GM21515 (cell line): ENCODE measurements at regions not wholly inside any gene's neighbourhood (a gene's known extent, or its start where the extent isn't known, plus 50 kb on each side); places are given as distances from the start of the nearest gene placed in this dataset.
"Not testable (repeated sequence)": the region's sequence is repeated elsewhere in the genome, so short reads cannot be mapped to it uniquely, and the experiment has no call there.

Source experiments
- ATAC-seq: cut with Tn5 transposase; IDR thresholded peaks from one replicate; pipeline ENCODE4 v1.9.1; 2021; ENCODE audit not compliant: unreplicated experiment

DNA sequence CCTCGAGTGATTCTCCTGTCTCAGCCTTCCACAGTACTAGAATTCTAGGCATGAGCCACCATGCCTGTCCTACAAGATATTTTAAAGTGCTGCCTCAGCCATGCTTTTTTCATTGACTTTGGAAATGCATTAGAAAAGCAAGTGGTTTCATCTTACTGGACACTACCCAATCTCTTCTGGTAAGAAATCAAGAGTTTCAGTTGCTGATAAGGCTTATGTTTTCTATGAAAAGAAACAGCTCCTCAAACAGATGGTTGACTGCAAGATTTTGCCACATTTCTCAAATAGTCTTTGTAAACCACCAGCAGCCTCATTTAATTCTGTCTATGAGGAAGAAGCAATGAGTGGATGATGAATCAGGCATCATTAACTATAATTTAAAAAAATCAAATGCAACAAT lies 264.5 kb upstream of the LRP1B start:
- ATAC-seq = no peak

DNA sequence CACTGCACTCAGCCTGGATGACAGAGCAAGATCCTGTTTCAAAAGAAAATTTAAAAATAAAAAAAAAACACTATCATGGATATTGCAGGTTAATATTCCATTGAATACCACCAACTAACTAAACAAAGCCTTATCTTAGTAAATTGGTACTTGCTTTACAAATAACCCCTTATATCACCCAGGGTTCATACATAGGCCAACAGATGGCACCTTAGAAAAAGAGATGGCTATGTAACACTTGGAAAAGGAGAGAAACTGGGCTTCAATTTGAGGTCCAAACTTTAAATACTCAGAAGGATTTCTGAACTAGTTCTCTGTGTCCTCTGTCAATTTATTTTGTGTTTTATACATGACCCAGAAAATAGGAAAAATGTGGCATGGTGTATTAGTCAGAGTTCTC lies 249.6 kb upstream of the LRP1B start:
- ATAC-seq = no peak

DNA sequence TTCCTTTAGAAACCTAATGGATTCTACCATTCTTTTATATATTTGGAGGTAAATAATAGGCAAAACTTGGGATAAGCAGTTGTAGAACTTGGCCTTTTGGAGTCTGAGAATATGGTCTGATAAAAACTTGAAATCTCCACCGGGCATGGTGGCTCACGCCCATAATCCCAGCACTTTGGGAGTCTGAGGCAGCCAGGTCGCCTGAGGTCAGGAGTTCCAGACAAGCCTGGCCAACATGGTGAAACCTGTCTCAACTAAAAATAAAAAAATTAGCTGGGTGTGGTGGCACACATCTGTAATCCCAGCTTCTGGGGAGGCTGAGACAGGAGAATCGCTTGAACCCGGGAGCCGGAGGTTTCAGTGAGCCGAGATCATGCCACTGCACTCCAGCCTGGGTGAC lies 231.3 kb upstream of the LRP1B start:
- not testable (repeated sequence) for ATAC-seq

DNA sequence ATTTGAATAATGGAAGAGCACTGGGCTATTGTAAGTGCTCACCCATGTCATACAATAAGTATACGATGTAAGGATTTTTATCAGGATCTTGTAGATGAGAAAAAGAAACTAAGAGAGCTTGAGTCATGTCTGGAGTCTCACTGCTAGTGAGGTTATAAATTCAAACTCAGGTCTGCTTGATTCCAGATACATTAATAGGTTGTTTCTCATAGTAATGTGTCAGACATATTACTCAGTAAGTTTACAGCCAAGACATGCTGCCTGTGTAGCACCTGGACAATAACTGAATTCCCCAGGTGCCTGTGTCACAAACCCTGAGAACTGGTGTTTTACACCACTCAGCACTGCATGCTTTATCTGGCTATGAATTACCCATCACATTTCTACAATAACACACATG lies 216.9 kb upstream of the LRP1B start:
- no peak for ATAC-seq

DNA sequence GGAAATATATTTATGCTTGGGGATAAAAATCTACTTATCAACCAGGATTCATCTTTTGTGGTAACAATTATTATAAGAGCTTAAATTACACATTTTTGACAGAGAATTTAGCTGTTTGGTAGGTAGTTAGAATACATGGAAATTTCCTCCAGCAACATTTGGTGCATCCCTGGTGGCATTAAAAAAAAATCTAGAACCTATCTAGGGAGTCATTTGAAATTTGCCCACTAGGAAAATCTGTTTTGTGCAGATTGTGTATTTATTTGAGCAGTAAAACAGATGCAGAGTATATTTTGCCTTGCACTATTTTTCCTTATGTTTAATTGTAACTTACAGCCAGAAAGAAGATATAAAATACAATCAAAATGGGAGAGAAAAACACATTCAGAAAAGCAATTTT lies 208.4 kb upstream of the LRP1B start:
- no peak for ATAC-seq

DNA sequence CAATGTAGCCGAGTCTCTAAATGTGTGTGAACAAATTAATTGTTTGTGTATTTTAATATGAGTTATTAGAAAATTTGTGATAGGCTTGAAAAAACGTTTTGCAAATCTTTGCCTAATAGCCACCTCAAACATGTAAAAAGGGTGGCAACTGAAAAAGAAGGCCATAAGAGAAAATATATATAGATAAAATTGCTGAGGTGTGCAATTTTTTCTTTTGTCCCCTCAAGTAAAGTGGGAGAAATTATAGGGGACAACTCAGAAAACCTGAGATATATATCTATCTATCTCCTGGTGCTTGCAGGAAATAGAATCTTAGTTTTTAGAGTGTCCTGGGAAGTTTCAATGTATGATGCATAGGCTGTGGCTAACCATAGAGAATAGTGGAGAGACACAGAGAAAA lies 201.4 kb upstream of the LRP1B start:
- ATAC-seq = no peak

DNA sequence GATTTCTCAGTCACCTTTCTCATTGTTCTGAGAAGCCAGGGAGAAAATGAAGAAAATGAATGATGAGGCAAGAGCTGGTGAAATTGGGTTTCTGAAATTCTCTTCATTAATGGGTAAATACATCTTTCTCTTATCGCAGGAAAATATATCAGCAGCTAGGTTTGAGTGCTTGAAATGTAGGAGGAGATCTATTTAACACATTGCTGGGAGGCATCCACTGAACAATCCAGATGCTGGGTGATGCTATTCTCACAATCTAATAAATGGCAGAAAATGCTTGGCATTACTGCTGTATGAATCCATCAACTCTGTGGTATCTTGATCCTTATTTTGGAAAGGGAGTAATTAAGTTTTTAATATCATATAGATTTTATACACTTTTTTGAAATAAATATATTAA lies 199.6 kb upstream of the LRP1B start:
- ATAC-seq = no peak

DNA sequence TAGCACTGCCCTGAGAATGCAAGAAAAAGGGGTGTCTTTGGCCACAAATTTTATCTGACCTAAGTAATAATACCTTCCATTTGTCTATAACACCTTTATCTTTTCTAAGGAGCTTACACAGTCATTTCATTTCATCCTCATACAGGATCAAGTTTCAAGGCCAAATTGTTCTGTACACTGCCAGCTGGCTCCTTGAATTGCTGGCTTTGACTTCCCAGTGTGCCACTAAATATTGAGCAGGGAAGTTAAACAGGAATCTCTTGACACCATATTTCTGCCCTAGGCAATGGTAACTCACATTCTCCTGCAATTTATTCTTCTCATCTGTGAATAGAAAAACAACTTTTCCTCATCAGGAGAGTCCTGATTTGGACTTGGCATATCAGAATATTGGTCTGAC lies 195.1 kb upstream of the LRP1B start:
- ATAC-seq = no peak

DNA sequence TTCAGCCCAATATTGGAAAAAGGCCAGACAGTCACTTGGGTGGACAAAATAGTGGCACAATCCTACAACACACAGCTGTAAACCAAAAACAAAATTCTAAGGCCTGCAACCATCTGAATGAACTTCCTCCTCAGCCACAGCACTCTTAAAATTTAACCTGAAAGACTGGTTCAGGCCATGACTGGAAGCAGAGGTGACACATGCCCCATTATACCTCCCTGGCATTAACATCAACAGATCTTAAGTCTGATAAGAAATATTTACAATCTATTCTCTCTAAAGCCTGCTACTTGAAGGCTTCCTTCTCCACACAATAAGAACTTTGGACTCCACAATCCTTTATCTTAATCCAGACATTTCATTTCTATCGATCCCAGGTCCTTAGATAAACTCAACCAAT lies 192.4 kb upstream of the LRP1B start:
- ATAC-seq = no peak

DNA sequence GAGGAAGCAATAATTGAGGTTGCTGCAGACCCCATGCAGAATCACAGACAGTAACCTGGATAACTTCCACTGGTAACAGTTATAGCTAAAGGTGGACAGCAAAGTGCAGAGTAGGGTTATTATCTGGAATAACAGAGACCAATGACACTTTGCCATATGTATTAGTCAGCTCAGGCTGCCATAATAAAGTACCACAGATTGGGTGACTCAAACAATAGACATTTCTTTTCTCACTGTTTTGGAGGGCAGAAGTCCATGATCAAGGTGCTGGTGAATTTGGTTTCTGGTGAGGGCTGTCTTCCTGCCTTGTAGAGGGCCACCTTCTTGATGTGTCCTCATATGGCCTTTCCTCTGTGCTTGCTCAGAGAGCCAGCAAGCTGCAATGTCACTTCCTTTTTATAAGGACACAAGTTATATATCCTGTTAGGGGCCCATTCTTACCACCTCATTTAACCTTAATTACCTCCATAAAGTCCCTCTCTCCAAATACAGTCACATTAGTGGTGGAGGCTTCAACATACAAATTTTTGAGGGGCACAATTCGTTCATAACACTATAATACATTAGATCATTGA lies 191.0 kb upstream of the LRP1B start:
- ATAC-seq = no peak

DNA sequence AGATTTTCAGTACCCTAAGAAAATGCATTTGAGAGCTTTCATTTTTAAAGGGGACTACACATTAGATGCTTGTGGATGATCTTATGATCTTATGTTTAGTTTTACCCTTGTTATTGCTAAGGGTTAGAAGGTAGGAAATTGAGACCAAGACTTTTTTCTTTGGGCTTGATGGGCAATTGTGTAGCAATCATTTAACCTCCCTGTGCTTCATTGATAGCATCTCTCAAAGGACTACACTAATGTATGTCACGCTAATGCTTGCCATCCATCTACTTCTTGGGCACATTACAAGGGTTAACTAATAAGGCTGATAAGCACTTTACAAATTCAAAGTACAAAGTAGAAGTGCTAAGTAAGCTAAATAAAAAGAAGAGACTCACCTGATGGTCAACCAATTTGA lies 189.3 kb upstream of the LRP1B start:
- no peak for ATAC-seq

DNA sequence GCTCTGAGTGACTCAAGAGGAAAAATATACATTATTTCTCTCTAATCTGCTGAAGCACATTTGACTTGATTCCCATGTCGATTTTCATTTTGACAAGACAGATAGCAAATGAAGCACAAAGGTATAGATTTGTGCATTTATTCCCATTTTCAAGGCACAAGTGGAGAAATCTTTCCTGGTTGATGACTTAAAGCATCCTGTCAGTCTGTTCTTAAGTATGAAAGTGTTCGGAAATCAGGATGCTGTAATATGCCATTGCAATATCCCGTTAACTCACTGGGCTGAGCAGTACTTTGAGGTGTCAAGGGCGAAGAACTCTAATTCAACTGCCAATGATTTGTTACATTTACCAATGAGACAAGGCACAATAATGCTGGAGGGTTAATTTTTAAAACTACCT lies 185.2 kb upstream of the LRP1B start:
- no peak for ATAC-seq

DNA sequence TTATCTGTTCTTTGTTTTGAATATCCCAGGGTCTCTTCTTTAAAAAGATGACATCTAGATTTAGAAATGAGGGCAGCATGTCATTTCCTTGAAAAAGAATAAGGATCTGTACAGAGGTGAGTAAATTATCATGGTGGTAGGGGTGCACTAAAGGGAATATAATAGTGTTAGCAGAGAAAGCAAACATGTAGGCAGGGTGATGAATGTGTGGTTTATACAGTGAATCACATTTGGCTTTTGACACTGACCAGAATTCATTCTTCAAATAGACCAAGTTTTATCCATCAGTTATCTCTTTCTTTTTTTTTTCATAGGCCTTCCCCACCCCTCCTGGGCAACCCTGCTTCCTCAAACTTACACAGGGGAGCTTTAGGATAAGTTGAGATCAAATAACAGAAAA lies 184.5 kb upstream of the LRP1B start:
- ATAC-seq = no peak

DNA sequence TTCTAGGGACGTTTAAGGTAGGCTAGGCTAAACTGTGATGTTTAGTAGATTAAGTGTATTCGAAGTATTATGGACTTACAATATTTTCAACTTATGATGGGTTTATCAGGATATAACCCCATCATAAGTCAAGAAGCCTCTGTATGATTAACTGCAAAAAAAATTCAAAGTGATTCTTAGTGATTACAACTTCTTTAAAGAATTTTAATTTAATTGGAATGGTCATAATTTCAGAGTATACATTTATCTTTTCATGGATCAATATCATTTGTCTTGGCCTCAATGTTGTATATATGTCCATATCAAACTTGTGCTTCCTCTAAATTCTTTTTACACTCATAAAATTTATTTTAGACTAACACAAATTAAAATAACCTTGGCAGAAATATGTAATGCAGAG lies 183.3 kb upstream of the LRP1B start:
- ATAC-seq = no peak

DNA sequence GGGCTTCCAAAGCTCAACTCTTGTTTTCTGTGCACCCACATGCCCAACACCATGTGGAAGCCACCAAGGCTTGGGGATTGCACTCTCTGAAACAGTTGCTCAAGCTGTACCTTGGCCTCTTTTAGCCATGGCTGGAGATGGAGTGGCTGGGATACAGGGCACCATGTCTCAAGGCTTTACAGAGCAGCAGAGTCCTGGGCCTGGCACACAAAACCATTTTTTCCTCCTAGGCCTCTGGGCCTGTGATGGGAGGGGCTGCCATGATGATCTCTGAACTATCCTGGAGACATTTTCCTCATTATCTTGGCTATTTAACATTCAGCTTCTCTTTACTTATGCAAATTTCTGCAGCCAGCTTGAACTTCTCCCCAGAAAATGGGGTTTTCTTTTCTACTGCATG lies 179.7 kb upstream of the LRP1B start:
- no peak for ATAC-seq

DNA sequence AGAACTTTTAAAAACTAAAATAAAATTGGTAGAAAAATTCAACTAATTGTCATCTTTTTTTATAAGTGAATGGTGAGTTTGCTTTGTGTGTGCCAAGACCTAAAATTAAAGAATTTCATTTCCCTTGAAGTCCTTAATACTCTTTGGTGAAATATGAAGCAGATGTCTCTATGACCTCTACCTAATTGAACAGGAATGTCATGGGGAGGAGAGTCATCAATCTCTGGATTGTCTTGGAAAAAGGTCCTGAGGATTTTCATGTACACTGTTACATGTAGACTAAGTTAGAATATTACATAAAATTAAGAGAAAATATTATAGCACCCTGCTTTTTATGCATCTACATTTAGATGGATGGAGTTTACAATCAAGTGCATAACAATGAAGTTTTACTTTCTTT lies 177.9 kb upstream of the LRP1B start:
- ATAC-seq = no peak

DNA sequence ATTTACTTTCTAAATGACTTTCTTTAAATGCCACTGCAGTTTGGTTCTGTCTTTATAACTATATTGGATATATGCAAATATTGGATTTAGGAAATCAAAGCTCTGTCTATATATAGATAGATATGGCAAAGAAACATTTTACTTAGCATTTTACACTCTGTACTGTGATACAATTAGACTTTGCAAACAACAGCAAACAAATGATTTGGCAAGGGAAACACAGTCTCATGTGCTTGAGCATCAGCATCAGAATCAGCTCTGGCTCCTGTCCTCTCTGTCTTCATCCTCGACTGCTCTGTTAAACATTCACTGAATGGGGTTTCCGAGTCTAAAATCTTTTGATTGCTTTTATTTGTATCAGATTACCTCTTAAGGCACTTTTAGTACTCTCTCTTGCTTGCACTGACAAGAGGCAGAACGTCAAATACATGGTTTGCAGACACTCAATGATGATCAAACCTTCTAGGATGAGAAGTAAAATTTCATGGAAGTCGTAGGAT lies 176.8 kb upstream of the LRP1B start:
- ATAC-seq = no peak

DNA sequence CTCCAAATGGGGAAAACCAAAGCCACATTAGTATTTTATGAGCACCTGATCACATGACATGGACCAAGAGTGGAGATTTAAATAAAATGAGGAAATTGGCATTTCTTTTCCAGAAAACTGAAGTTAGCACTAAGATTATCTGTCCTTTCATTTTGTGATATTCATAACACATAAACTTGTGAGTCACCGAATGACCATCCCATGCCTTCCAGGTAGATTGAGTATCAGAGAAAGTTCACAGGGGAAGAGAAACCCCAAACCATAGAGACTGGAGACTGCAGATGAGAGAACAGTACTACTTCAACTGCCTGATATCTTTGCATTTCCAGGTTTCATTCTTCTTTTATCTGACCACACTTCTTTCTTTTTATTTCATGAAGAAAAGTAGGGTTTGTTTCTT lies 176.3 kb upstream of the LRP1B start:
- no peak for ATAC-seq

DNA sequence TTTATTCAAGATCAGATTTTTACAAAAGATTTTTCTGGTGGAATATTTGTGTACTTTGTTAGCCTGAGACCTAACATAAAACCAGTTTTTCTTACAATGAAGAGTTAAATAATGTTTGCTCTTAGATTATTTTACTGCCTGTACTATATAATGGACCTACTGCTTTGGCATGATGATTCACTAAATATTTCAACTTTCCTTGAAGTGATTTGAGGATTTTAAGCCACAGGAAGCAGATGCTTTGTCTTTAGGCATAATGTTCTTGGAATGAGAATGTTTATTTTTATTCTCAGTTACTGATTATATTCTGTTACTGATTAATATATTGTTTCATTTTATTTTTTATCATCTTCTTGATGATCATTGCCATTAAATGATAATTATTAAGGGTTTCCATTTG lies 175.3 kb upstream of the LRP1B start:
- ATAC-seq = no peak

DNA sequence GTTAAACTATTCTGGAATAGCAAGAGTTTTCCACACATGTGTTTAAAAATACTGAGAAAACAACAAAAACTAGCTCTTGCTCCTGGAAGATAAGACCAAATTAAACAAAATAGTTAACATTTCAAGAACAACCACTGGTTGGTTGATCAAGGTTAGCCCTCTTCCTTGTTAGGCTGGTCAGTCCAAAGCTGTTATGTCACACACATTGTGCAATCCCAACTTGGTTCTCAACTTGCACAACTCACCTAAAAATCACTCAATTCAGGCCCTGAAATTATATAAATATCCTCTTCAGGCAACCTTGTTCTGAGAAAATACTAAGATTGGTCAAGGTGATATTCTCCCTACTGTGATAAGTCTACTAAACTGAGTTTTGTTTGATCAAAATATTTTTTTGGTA lies 169.7 kb upstream of the LRP1B start:
- no peak for ATAC-seq

DNA sequence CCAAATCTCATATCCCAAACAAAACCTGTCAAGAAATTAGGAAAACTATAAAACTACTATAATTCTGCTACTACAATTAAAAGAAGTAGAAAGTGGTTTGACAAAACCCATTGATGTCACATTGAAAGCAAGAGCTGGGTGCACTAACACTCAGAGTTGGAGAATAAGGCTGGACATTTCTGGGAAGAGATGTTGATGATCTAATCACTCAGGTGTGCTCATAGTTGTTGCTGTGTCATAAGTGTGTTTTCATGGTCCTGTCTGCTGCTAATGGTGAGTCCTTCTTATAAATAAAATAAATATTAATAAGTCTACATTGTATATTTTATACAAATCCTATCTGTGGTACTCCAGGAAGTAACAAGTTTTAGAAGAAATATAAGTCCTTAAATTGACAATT lies 168.2 kb upstream of the LRP1B start:
- ATAC-seq = no peak

DNA sequence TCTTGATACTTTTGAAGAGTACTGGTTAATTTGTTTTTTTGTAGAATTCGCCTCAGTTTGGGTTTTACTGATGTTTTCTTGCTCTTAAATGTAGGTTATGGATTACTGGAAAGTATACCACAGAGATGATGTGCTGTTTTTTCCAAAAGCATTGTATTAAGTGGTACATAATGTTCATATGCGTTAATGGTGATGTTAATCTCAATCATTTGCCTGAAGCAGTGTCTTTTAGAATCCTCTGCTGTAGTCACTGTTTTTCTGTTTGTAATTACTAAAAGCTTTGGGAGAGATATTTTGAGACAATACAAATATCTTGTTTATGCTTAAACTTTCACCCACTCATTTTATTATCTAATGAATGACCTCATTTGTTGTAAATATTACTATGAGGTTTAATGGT lies 163.4 kb upstream of the LRP1B start:
- no peak for ATAC-seq

DNA sequence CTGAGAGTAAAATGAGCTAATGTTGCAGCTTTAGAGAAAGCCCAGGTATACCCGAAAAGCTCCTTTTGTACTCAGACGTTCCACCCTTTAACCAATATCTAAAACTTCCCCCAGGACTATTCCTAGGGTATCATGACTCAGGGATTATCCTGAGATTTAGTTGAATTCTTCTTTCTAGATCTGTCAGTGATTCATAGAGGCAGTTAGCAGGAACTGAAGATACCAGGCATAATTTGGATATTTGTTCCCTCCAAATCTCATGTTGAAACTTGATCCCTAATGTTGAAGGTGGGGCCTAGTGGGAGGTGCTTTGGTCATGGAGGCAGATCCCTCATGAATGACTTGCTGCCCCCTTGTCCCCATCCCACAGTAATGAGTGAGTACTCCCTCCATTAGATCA lies 161.2 kb upstream of the LRP1B start:
- ATAC-seq = no peak

DNA sequence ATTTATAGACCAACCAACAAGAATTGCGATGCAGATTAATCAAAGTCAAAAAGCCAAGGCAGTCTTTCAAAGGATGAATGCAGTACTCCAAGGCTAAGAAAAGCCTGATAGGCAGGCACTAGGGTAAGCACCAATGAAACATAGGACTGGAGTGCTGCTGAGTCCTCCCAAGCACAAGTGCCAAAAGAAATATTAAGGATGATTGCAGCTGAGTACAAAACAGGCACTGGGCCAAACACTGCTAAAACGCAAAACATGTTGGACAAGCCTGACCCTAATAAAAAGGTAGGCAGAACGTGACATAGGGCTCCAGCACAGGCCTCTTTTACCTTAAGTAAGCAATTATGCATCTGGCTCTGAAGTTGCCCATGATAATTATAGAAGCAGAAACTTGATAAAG lies 160.1 kb upstream of the LRP1B start:
- ATAC-seq = no peak
